A549 (cell line): ENCODE measurements at regions not wholly inside any gene's neighbourhood (a gene's known extent, or its start where the extent isn't known, plus 50 kb on each side); places are given as distances from the start of the nearest gene placed in this dataset.

Source experiments
- CEBPB ChIP-seq, 2 experiments: fragments of >200 bp in 1 of 2; sonication (Bioruptor Twin) in 1 of 2; formaldehyde crosslinking in 1 of 2; IDR thresholded peaks; 2 replicates each; pipeline ENCODE4 v1.6.1; 2012 to 2016
- CTCF ChIP-seq: fragments of >200 bp; sonication (Bioruptor Twin); formaldehyde crosslinking; IDR thresholded peaks from 3 replicates; pipeline ENCODE4 v1.5.1; 2016
- EHMT2 ChIP-seq: fragments of 200-600 bp; sonication (generic); IDR thresholded peaks from 2 replicates; pipeline ENCODE4 v1.6.1; 2016; ENCODE audit warnings: antibody characterized with exemption, low read depth, mild to moderate bottlenecking, moderate library complexity
- EP300 ChIP-seq, 2 experiments: fragments of >200 bp; sonication (Bioruptor Twin); formaldehyde crosslinking; IDR thresholded peaks; 2 replicates in 1 of 2; 3 replicates in 1 of 2; pipeline ENCODE4 v1.6.1; 2016 to 2017
- MYC ChIP-seq: IDR thresholded peaks from 2 replicates; pipeline ENCODE4 v1.6.1; 2012; ENCODE audit warnings: mild to moderate bottlenecking, inconsistent platforms, low read length, improper control_type of control experiment, borderline replicate concordance
- POLR2A ChIP-seq: IDR thresholded peaks from 2 replicates; pipeline ENCODE4 v1.6.1; 2012; ENCODE audit warnings: mild to moderate bottlenecking, low read length
- ZSCAN20 ChIP-seq: fragments of 250-450 bp; sonication (Bioruptor Pico); IDR thresholded peaks from 2 replicates; pipeline ENCODE4 v1.8.0; 2022; ENCODE audit warnings: mild to moderate bottlenecking, moderate library complexity

- no peak for TF ChIP-seq CTCF
- TF ChIP-seq POLR2A: no peak
- no peak for TF ChIP-seq ZSCAN20 (CRISPR knock-in tag)
- TF ChIP-seq MYC: no peak
- no peak for TF ChIP-seq EHMT2
- no peak for TF ChIP-seq EP300 (IDR thresholded peaks at IDR 0.05)
- TF ChIP-seq CEBPB (IDR thresholded peaks at IDR 0.05): no peak
Measured at GRCh38 chr13:79648191-79648590, 167.2 kb downstream of the NDFIP2 start.
